Central memory CD4-positive, alpha-beta T cell (primary cell): ENCODE measurements at regions not wholly inside any gene's neighbourhood (a gene's known extent, or its start where the extent isn't known, plus 50 kb on each side); places are given as distances from the start of the nearest gene placed in this dataset.

Experiments
- DNase-seq: peaks from one replicate; pipeline ENCODE4 v3.0.0; 2022

- DNase-seq, result no peak
Observed at GRCh38 chr1:186550832-186551231, 89.9 kb upstream of the PDC start.

- no peak for DNase-seq
Observed at GRCh38 chr1:186541003-186541402, 80.1 kb upstream of the PDC start.

- no peak for DNase-seq
Observed at GRCh38 chr1:186540521-186540920, 79.6 kb upstream of the PDC start.

GRCh38 chr1:186536273-186536890 lies 75.5 kb upstream of the PDC start:
- no peak for DNase-seq

- DNase-seq, result no peak
Observed at GRCh38 chr1:186535388-186536133, 74.6 kb upstream of the PDC start.

GRCh38 chr1:186534401-186534800 lies 73.5 kb upstream of the PDC start:
- no peak for DNase-seq

GRCh38 chr1:186532466-186532865 lies 71.6 kb upstream of the PDC start:
- no peak for DNase-seq

- no peak for DNase-seq
Observed at GRCh38 chr1:186531561-186532165, 70.7 kb upstream of the PDC start.

GRCh38 chr1:186530109-186530508 lies 69.2 kb upstream of the PDC start:
- DNase-seq, result no peak

- DNase-seq, result no peak
Observed at GRCh38 chr1:186519982-186520381, 59.1 kb upstream of the PDC start.

GRCh38 chr1:186518822-186519381 lies 58.0 kb upstream of the PDC start:
- DNase-seq, result no peak

GRCh38 chr1:186518395-186518794 lies 57.5 kb upstream of the PDC start:
- DNase-seq, result no peak

- DNase-seq, result no peak
Observed at GRCh38 chr1:186514367-186514766, 53.5 kb upstream of the PDC start.

GRCh38 chr1:186513526-186513925 lies 52.6 kb upstream of the PDC start:
- DNase-seq, result no peak

GRCh38 chr1:186512698-186513457 lies 52.0 kb upstream of the PDC start:
- DNase-seq, result no peak

- DNase-seq, result no peak
Observed at GRCh38 chr1:186511761-186512637, 51.1 kb upstream of the PDC start.
